GM19324 (cell line): ENCODE measurements at regions not wholly inside any gene's neighbourhood (a gene's known extent, or its start where the extent isn't known, plus 50 kb on each side); places are given as distances from the start of the nearest gene placed in this dataset.
"Not testable (repeated sequence)": the region's sequence is repeated elsewhere in the genome, so short reads cannot be mapped to it uniquely, and the experiment has no call there.

Experiments
- ATAC-seq: cut with Tn5 transposase; IDR thresholded peaks from one replicate; pipeline ENCODE4 v1.9.1; 2021; ENCODE audit warnings: mild to moderate bottlenecking, moderate library complexity; ENCODE audit not compliant: unreplicated experiment, low FRiP score

GRCh38 chr9:17083258-17083657, 51.6 kb upstream of the CNTLN start:
- ATAC-seq = no peak

GRCh38 chr9:17082343-17083064, 52.3 kb upstream of the CNTLN start:
- no peak for ATAC-seq

- ATAC-seq = no peak
Observed at GRCh38 chr9:17081814-17082213, 53.0 kb upstream of the CNTLN start.

- no peak for ATAC-seq
Observed at GRCh38 chr9:17081351-17081750, 53.5 kb upstream of the CNTLN start.

GRCh38 chr9:17075758-17076485, 58.9 kb upstream of the CNTLN start:
- no peak for ATAC-seq

GRCh38 chr9:17075146-17075757, 59.6 kb upstream of the CNTLN start:
- no peak for ATAC-seq

GRCh38 chr9:17072563-17072962, 62.3 kb upstream of the CNTLN start:
- not testable (repeated sequence) for ATAC-seq

GRCh38 chr9:17068671-17069070, 66.2 kb upstream of the CNTLN start:
- ATAC-seq = no peak

GRCh38 chr9:17065062-17065461, 69.8 kb upstream of the CNTLN start:
- no peak for ATAC-seq

GRCh38 chr9:17064558-17064957, 70.3 kb upstream of the CNTLN start:
- no peak for ATAC-seq

- peak; percentile 81 for ATAC-seq
Observed at GRCh38 chr9:17063535-17064135, 71.2 kb upstream of the CNTLN start.

- ATAC-seq = no peak
Observed at GRCh38 chr9:17062497-17062896, 72.3 kb upstream of the CNTLN start.

- no peak for ATAC-seq
Observed at GRCh38 chr9:17060450-17060849, 74.4 kb upstream of the CNTLN start.

GRCh38 chr9:17059465-17059864, 75.4 kb upstream of the CNTLN start:
- ATAC-seq = no peak

- no peak for ATAC-seq
Observed at GRCh38 chr9:17057729-17058128, 77.1 kb upstream of the CNTLN start.

GRCh38 chr9:17052626-17053025, 82.2 kb upstream of the CNTLN start:
- no peak for ATAC-seq

- no peak for ATAC-seq
Observed at GRCh38 chr9:17045381-17045940, 89.4 kb upstream of the CNTLN start.

GRCh38 chr9:17031546-17031945, 103.3 kb upstream of the CNTLN start:
- no peak for ATAC-seq

- ATAC-seq = no peak
Observed at GRCh38 chr9:17025281-17025680, 109.6 kb upstream of the CNTLN start.

- ATAC-seq = no peak
Observed at GRCh38 chr9:17024129-17024528, 110.7 kb upstream of the CNTLN start.

GRCh38 chr9:17021387-17021970, 113.4 kb upstream of the CNTLN start:
- ATAC-seq = no peak
